Stimulated activated naive B cell treated with anti-CD40 and anti-IgM and Interleukin-4, amounts not matched to agents 10 μg/mL and 1 μg/mL and 100 μg/mL, for 72 hours (primary cell): ENCODE measurements at regions not wholly inside any gene's neighbourhood (a gene's known extent, or its start where the extent isn't known, plus 50 kb on each side); places are given as distances from the start of the nearest gene placed in this dataset.
"Not testable (repeated sequence)": the region's sequence is repeated elsewhere in the genome, so short reads cannot be mapped to it uniquely, and the experiment has no call there.

Experiments
- ATAC-seq, 2 donors: fragments of 150-1000 bp; cut with Tn5 transposase; replicated peaks; 2 replicates each; pipeline ENCODE4 v1.10.0; 2021; ENCODE audit warnings: moderate library complexity in 1 of 2
- DNase-seq: peaks from one replicate; pipeline ENCODE4 v3.0.0; 2021
- H3K27ac Mint-ChIP-seq: one replicate; pipeline ENCODE4 v1.8.0; 2022; ENCODE audit warnings: mild to moderate bottlenecking, mixed read lengths
- H3K27me3 Mint-ChIP-seq, 2 donors: one replicate each; pipeline ENCODE4 v1.8.0; 2022; ENCODE audit warnings: mixed read lengths in 2 of 2
- H3K36me3 Mint-ChIP-seq, 2 donors: one replicate each; pipeline ENCODE4 v1.8.0; 2022; ENCODE audit warnings: mixed read lengths in 2 of 2, mild to moderate bottlenecking in 1 of 2
- H3K4me1 Mint-ChIP-seq, 2 donors: one replicate each; pipeline ENCODE4 v1.8.0; 2022; ENCODE audit warnings: mixed read lengths in 2 of 2, mild to moderate bottlenecking in 1 of 2
- H3K4me3 Mint-ChIP-seq, 2 donors: one replicate each; pipeline ENCODE4 v1.8.0; 2022; ENCODE audit warnings: mild to moderate bottlenecking in 2 of 2, mixed read lengths in 2 of 2, moderate library complexity in 1 of 2
- H3K9me3 Mint-ChIP-seq, 2 donors: one replicate each; pipeline ENCODE4 v1.8.0; 2022; ENCODE audit warnings: mixed read lengths in 2 of 2, mild to moderate bottlenecking in 1 of 2

GRCh38 chr10:28091913-28092312 lies 93.0 kb upstream of the ODAD2 start:
- Mint-ChIP-seq H3K27ac (no peak overlapping the region), H3K4me3 (no peak overlapping the region), H3K4me1 (no peaks in the 10 kb centered on the region), H3K27me3 (no peaks in the 10 kb centered on the region), H3K9me3 (no peaks in the 10 kb centered on the region), H3K36me3 (peaks cover 1 to 5% of the 10 kb centered on the region in 2 donors)
- ATAC-seq (no peak), DNase-seq (no peak)

DNA sequence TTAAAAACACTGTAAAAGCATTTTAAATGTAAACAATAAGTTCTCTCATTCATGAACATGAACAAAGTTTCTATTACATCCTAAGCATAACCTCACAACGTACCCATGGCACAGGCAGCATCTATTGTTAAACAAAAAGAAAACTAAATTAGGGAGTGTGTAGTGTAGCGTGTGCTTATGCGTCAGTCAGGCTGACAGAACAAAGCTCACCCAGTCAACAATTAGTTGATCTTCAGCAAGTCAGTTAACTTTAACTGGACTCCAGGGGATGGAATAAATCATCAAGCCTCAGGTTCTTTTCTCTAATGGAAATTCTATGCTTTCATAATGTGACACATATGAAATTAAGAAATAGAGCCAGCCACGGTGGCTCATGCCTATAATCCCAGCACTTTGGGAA lies 91.6 kb upstream of the ODAD2 start:
- DNase-seq: no peak
- no peak for ATAC-seq
- Mint-ChIP-seq H3K27ac (no peak overlapping the region), H3K36me3 (peaks cover 5 to 13% of the 10 kb centered on the region in 2 donors), H3K4me3 (no peak overlapping the region), H3K4me1 (no peaks in the 10 kb centered on the region), H3K27me3 (no peaks in the 10 kb centered on the region), H3K9me3 (peaks cover 5 to 7% of the 10 kb centered on the region in 2 donors)

GRCh38 chr10:28089467-28089866 lies 90.6 kb upstream of the ODAD2 start:
- H3K9me3 Mint-ChIP-seq: peaks cover 6 to 8% of the 10 kb centered on the region in 2 donors
- no peaks in the 10 kb centered on the region for H3K27me3 Mint-ChIP-seq
- H3K36me3 Mint-ChIP-seq: peaks cover 8 to 17% of the 10 kb centered on the region in 2 donors
- no peak overlapping the region for H3K27ac Mint-ChIP-seq
- no peak for ATAC-seq
- no peak for DNase-seq
- no peaks in the 10 kb centered on the region for H3K4me1 Mint-ChIP-seq
- H3K4me3 Mint-ChIP-seq: no peak overlapping the region

- DNase-seq: no peak
- Mint-ChIP-seq H3K9me3 (peaks cover 6 to 8% of the 10 kb centered on the region in 2 donors), H3K4me3 (no peak overlapping the region), H3K4me1 (no peaks in the 10 kb centered on the region), H3K27ac (peak overlapping the region; percentile 49), H3K36me3 (peaks cover 8 to 17% of the 10 kb centered on the region in 2 donors), H3K27me3 (no peaks in the 10 kb centered on the region)
- ATAC-seq: no peak
These were observed 88.9 kb upstream of the ODAD2 start for GRCh38 chr10:28087661-28088351.

GRCh38 chr10:28085760-28086159 lies 86.9 kb upstream of the ODAD2 start:
- not testable (repeated sequence) for DNase-seq, H3K4me3 Mint-ChIP-seq, H3K9me3 Mint-ChIP-seq, ATAC-seq, H3K4me1 Mint-ChIP-seq, H3K27me3 Mint-ChIP-seq, H3K27ac Mint-ChIP-seq
- H3K36me3 Mint-ChIP-seq: peaks cover 8 to 17% of the 10 kb centered on the region in 2 donors

- Mint-ChIP-seq H3K36me3 (peaks cover 10 to 12% of the 10 kb centered on the region in 2 donors), H3K4me1 (no peaks in the 10 kb centered on the region), H3K9me3 (peaks cover 6 to 8% of the 10 kb centered on the region in 2 donors), H3K27ac (no peak overlapping the region), H3K27me3 (no peaks in the 10 kb centered on the region), H3K4me3 (no peak overlapping the region)
- ATAC-seq (no peak), DNase-seq (no peak)
These were observed 84.0 kb upstream of the ODAD2 start for GRCh38 chr10:28082885-28083284.

DNA sequence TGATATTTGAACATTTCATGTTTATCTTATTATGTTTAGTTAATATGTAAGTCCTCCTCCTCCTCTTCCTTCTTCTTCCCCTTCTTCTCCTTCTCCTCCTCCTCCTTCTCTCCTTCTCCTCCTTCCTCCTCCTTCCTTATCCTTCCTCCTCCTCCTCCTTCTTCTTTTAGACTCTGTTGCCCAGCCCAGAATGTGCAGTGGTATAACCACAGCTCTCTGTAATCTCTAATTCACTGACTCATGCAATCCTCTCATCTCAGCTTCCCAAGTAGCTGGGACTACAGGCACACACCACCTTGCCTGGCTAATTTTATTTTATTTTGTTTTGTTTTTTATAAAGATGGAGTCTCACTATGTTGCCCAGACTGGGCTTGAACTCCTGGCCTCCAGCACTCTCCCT lies 83.4 kb upstream of the ODAD2 start:
- Mint-ChIP-seq H3K4me3 (no peak overlapping the region), H3K4me1 (no peaks in the 10 kb centered on the region), H3K36me3 (peaks cover 10 to 12% of the 10 kb centered on the region in 2 donors), H3K27ac (no peak overlapping the region), H3K27me3 (no peaks in the 10 kb centered on the region), H3K9me3 (peaks cover 6 to 8% of the 10 kb centered on the region in 2 donors)
- DNase-seq: no peak
- no peak for ATAC-seq

DNA sequence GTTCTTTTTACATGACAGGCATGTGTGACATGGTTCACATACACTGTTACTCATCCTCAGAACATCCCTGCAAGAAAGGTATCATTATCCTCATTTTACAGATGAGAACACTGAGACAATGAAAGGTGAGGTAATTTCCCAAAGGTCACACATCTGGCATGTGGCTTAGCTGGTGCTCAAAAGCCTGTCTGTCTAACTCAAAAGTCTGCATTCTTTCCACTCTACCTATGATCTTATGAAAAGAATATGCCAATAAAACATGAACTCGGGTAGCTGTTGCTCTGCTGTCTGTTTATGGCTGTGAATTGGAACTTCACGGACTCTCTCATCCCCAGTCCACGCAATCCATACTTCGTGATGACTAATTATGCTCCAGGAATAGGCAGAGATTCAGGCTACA lies 79.0 kb upstream of the ODAD2 start:
- DNase-seq (no peak), ATAC-seq (no peak)
- Mint-ChIP-seq H3K9me3 (no peaks in the 10 kb centered on the region), H3K4me1 (no peaks in the 10 kb centered on the region), H3K36me3 (peaks cover 0 to 2% of the 10 kb centered on the region in 2 donors), H3K27me3 (no peaks in the 10 kb centered on the region), H3K27ac (peak overlapping the region; percentile 31), H3K4me3 (no peak overlapping the region)

- no peak for DNase-seq
- H3K27ac Mint-ChIP-seq: no peak overlapping the region
- no peak for ATAC-seq
- no peak overlapping the region for H3K4me3 Mint-ChIP-seq
- no peaks in the 10 kb centered on the region for H3K9me3 Mint-ChIP-seq
- peaks cover 0 to 2% of the 10 kb centered on the region in 2 donors for H3K36me3 Mint-ChIP-seq
- H3K27me3 Mint-ChIP-seq: no peaks in the 10 kb centered on the region
- no peaks in the 10 kb centered on the region for H3K4me1 Mint-ChIP-seq
These were observed 76.5 kb upstream of the ODAD2 start for GRCh38 chr10:28075424-28075823.

DNA sequence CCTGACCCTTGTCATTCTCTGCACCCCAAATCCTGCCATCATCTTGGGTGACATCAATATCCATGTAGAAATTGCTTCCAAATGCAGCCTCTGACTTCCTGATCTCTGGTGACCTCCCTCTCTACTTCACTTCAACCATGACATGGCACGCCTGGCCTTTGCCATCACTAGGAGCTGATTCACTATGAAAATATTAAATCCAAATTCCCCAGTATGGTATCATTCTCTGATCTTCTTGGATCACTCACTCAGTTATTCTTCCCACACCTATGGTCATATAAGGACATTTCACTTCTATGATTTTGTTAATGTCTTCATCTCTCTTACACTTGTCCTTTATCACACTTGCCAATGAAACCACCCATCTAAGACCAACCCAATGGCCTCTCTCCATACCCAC lies 73.7 kb upstream of the ODAD2 start:
- DNase-seq: no peak
- Mint-ChIP-seq H3K4me1 (no peaks in the 10 kb centered on the region), H3K36me3 (no peaks in the 10 kb centered on the region), H3K27ac (no peak overlapping the region), H3K9me3 (no peaks in the 10 kb centered on the region), H3K27me3 (no peaks in the 10 kb centered on the region), H3K4me3 (no peak overlapping the region)
- ATAC-seq: no peak

DNA sequence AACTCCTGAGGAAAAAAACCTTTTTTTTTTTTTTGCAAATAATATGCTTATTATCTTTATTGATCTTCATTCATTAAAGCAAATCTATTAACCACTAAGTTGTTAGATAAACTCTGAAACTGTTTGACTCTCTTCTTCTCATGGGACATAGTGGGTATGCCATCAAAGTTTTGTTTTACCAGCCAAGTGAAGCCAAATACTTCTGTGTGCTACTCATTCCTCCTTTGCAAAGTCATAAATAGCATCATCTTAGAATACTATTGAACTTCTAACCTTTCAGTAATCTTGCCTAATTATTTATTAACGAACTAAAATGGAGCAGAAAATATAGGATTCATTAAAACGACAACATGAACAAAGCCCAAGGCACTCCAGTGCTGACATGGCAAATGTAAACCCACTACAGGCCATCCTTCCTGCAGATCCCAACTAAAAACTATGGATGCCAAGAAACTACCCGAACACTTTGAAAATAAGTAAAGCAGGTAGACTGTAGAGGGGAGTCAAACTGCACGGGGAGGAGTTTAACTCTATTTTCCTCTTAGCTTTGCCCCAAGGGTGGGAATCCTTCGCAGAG lies 61.2 kb upstream of the ODAD2 start:
- Mint-ChIP-seq H3K36me3 (peaks cover 4 to 14% of the 10 kb centered on the region in 2 donors), H3K9me3 (peaks cover 0 to 1% of the 10 kb centered on the region in 2 donors), H3K27ac (no peak overlapping the region)

DNA sequence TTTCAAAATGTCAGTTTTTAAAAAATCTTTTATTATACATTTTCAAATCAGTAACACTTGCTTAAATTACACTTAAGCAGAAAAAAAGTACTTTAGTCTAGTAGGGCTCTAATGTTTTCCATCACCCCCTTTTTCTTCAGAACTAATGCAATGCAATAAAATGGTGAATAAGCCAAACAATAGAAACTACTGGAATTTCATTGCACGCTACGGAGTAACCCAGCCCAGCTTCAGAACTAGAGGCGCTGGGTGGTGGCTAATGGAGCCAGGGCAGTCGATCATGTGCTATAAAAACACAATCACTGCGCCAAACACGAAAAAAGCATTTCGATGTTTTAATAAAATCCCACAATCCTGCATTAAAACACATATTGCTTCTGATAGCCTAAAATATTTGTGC lies 59.9 kb upstream of the ODAD2 start:
- Mint-ChIP-seq H3K9me3 (peaks cover 0 to 1% of the 10 kb centered on the region in 2 donors), H3K27me3 (no peaks in the 10 kb centered on the region), H3K36me3 (peaks cover 4 to 14% of the 10 kb centered on the region in 2 donors), H3K4me3 (no peak overlapping the region), H3K27ac (no peak overlapping the region), H3K4me1 (no peaks in the 10 kb centered on the region)
- no peak for DNase-seq
- no peak for ATAC-seq

More for the DNA sequence above, 61.2 kb upstream of the ODAD2 start:
- ATAC-seq (no peak), DNase-seq (no peak)
- no peaks in the 10 kb centered on the region for H3K4me1 Mint-ChIP-seq
- H3K4me3 Mint-ChIP-seq: no peak overlapping the region
- H3K27me3 Mint-ChIP-seq: no peaks in the 10 kb centered on the region

GRCh38 chr10:28054228-28054860 lies 55.5 kb upstream of the ODAD2 start:
- ATAC-seq (no peak), DNase-seq (no peak)
- Mint-ChIP-seq H3K27ac (no peak overlapping the region), H3K36me3 (peaks cover 4 to 14% of the 10 kb centered on the region in 2 donors), H3K27me3 (no peaks in the 10 kb centered on the region), H3K4me1 (no peaks in the 10 kb centered on the region), H3K4me3 (no peak overlapping the region), H3K9me3 (peaks cover 0 to 1% of the 10 kb centered on the region in 2 donors)

- DNase-seq (no peak), ATAC-seq (no peak)
- H3K27ac Mint-ChIP-seq: no peak overlapping the region
- no peaks in the 10 kb centered on the region for H3K36me3 Mint-ChIP-seq
- no peaks in the 10 kb centered on the region for H3K9me3 Mint-ChIP-seq
- no peaks in the 10 kb centered on the region for H3K4me1 Mint-ChIP-seq
- no peak overlapping the region for H3K4me3 Mint-ChIP-seq
- no peaks in the 10 kb centered on the region for H3K27me3 Mint-ChIP-seq
These were observed 50.4 kb upstream of the ODAD2 start for GRCh38 chr10:28049286-28049685.
